ENCODE measurements at regions not wholly inside any gene's neighbourhood (a gene's known extent, or its start where the extent isn't known, plus 50 kb on each side); places are given as distances from the start of the nearest gene placed in this dataset.

GRCh38 chr6:22913612-22914011 is 344.2 kb downstream of the HDGFL1 start:
- H3K27ac ChIP-seq, result no peak overlapping the region
- DNase-seq (ENCODE audit: low read depth, low spot score), result no peak

GRCh38 chr6:22917344-22917743 is 348.0 kb downstream of the HDGFL1 start:
- no peak for DNase-seq (ENCODE audit: low read depth, low spot score)
- H3K27ac ChIP-seq, result no peak overlapping the region

DNA sequence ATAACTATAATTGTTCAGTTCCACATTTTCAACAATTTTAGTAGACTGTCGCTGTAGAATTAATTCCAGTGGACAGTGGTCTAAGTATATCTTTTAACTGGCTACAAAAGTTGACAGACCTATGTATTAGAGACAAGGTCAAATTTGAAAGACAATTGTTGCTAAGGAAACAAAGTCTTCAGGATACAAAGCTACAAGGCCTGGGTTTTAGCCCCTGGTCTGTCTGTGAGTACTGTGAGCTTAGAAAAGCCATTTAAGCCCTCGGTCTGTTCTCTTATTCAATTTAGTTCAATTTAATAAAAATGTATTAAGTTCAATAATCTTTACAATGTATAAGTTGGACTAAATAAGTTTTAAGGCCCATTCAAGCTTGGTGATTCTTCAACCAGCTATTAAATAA is 352.5 kb downstream of the HDGFL1 start:
- no peak overlapping the region for H3K27ac ChIP-seq
- DNase-seq (ENCODE audit: low read depth, low spot score), result no peak

GRCh38 chr6:22925304-22925835 is 356.0 kb downstream of the HDGFL1 start:
- DNase-seq (ENCODE audit: low read depth, low spot score), result no peak
- H3K27ac ChIP-seq, result no peak overlapping the region

DNA sequence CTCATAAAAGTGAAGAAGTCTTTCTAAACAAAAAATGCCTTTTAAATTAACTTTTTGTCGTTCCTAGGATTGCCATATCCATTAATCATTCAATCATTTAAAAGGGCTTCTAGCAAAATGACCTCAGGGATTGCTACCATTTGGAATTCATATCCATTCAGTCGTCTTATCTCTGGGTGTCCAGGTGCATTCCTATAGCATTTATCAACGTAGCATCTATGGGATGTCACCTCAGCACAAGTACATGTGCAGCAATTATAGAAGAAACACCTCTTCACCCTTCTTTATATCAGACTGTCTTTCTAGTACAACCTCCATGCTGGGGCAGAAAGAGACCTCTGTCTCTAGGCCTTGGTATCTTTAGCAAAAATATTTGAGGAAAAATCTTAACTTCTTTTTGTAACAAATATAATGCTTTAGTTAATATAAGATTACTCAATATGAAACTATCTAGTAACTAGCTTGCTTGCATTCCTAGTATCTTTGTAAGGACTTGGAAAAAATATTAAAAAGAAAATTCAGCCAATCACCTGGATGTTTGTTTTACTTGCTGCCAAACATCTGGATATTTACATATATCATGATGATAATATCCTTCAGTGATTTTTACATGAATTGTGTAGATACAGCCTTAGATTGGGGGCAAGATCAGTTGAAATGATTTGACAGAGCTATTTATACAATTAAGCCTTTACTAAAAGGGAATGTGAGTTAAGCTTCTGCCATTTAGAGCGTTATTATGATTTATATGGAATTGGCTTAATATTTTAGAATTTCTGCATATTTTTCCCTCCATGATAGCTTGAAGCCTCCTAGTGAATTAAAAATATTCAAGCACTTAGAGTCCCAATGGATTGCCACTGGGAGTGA is 356.8 kb downstream of the HDGFL1 start:
- H3K27ac ChIP-seq, result no peak overlapping the region

DNA sequence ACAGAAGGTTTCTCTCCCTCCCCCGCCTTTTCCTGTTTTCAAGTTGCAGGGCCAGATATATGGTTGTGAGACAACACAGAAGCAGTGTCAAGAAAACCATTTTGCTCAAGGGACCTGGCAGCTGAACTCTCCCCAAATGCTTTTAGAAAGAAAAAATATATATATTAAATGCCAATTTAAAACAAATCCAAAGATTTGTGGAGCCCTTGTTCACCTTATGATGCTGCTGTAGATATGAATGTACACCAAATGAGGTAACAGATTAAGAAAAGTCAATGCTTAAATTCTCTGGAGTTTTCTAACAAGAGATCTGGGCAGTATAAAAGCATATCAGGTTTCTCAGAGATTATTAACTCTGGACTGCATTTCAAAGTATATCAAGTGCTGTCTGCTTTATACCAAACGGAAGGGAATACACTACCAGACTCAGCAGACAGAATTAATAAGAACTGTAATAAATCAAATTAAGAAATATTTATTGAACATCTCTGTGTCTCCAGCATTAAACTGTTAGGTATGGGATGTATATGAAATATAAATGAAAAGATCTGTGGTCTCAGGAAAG is 357.5 kb downstream of the HDGFL1 start:
- no peak overlapping the region for H3K27ac ChIP-seq
- DNase-seq (ENCODE audit: low read depth, low spot score), result no peak

More for the DNA sequence above, 356.8 kb downstream of the HDGFL1 start:
- DNase-seq (ENCODE audit: low read depth, low spot score), result no peak

DNA sequence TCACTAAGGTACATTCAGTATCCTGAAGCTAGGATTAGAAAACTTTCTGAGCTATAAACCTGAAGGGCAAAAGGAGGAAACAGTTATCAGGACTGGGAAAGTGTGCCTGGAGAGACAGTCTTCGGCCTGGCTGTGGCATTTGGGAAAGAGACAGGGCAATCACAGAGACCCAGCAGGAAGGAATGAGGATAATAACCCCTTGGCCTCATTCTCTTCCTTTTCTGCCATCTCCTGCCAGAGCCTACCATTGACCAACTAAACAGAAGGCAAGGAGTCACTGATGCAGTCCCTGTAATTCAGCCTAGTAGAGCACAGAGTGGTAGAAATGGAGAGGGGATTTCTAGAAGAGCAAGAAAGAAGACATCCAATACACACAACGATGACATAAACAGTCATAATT is 359.4 kb downstream of the HDGFL1 start:
- DNase-seq (ENCODE audit: low read depth, low spot score), result no peak
- H3K27ac ChIP-seq, result no peak overlapping the region

DNA sequence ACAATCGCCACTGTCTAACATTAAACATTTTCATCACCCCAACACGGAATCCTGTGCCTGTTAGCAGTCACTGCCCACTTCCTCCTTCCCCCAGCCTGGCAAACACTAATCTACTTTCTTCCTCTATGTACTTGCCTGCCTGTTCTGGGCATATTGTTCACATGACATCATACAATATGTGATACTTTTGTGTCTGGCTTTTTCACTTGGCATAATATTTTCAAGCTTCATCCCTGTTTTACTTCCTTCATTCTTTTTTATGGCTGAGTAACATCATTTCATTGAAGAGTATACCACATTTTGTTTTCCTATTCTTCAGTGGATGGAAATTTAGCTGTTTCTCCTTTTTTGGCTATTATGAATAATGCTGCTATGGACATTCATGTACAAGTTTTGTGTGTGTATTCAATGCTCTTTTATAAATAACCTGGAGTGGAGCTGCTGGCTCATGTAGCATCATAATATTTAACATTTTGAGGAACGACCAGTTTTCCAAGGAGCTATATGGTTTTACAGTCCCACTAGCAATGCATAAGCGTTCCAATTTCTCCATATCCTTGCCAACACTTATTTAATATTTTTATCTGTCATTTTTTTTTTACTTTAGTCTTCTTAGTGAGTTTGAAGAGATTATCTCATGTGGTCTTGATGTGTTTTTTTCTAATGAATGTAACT is 360.1 kb downstream of the HDGFL1 start:
- DNase-seq (ENCODE audit: low read depth, low spot score), result no peak

GRCh38 chr6:22940581-22941290 is 371.4 kb downstream of the HDGFL1 start:
- no peak for DNase-seq (ENCODE audit: low read depth, low spot score)
- no peak overlapping the region for H3K27ac ChIP-seq

More for the DNA sequence above, 360.1 kb downstream of the HDGFL1 start:
- no peak overlapping the region for H3K27ac ChIP-seq

DNA sequence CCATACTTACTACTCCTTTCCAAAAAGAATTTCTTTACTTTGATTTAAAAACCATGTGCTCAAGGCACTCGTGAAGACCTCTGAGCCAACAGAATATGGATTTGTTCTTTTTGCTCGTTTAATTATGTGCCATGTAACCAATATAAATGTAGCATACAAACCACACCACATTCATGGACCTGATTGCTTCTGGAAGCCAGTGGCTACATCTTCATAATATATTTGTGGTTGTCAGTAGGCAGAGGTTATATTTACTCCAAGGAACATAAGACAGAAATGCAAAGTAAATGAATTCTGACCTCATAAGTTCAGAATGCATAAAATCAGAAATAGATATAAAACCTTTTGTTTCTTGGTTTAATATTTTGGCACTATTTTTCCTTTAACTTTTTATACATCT is 373.0 kb downstream of the HDGFL1 start:
- no peak overlapping the region for H3K27ac ChIP-seq
- no peak for DNase-seq (ENCODE audit: low read depth, low spot score)

DNA sequence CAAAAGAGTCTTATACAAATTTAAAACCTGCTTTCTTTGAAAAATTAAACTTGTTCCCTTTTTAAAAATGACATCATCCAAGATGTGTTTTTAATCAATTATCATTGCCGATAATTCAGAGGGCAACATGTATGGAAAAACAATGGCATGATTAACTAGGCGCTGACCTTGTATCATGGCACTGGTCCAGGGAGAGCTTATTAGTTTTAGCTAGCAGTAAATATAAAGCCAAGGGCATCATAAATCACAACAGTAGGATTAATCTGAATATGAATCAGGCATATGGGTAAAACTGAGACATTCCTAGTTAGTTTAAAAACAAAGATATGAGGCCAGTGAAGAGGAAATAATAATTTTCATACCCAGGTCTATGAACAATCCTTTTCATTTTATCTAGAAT is 374.0 kb downstream of the HDGFL1 start:
- no peak for DNase-seq (ENCODE audit: low read depth, low spot score)
- no peak overlapping the region for H3K27ac ChIP-seq

DNA sequence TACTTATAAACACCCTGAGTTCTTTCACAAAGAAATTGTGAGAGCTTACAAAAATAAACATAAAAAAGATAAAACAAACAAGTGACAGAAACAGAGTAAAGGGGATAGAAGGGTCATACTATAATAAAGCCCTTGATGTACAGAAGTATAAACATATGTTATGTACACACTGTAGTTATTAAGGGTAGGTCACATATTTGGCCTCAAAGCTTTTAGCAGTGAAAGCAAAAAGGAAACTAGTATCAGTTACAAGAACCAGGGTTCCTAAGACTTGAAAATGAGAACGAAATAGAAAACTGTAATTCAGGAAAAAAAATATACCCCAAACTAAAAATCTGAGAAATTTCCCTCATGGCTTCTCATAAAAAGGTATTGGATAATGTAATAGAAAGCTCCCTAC is 380.6 kb downstream of the HDGFL1 start:
- no peak overlapping the region for H3K27ac ChIP-seq
- DNase-seq (ENCODE audit: low read depth, low spot score), result no peak

- H3K27ac ChIP-seq, result no peak overlapping the region
- no peak for DNase-seq (ENCODE audit: low read depth, low spot score)
Measured at GRCh38 chr6:22952097-22952496, 382.7 kb downstream of the HDGFL1 start.

- H3K27ac ChIP-seq, result peak overlapping the region; percentile 11
- no peak for DNase-seq (ENCODE audit: low read depth, low spot score)
Measured at GRCh38 chr6:22954749-22955385, 385.5 kb downstream of the HDGFL1 start.

DNA sequence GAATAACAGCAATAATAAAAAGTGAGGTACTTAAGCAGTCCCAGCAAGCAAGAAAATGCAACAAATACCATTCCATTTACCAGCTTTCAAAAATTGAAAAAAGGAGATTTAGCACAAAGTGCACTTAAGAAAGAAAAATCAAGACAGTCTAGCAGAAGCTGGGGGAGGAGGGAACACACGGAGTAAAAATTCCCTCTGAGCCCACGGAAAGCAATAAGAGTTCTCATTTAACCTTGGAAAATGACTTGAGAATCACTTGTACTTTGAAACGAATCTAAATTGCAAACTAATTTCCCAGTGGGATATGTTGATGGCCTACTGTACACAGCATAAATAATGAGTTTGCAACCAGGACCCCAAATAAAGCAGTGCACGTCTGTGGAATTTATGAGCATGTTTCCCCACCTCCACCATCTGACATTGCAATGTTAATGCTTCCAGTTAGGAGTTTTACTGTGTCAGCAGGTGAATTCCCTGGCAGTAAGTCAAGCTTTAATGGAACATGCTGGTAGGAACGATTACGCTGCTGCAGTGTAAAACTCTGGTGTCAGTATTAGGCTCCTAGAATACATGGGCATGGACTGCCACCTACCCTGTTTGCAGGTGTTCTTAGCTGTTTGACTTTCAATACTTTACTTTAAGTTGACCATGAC is 386.8 kb downstream of the HDGFL1 start:
- no peak overlapping the region for H3K27ac ChIP-seq
- no peak for DNase-seq (ENCODE audit: low read depth, low spot score)

DNA sequence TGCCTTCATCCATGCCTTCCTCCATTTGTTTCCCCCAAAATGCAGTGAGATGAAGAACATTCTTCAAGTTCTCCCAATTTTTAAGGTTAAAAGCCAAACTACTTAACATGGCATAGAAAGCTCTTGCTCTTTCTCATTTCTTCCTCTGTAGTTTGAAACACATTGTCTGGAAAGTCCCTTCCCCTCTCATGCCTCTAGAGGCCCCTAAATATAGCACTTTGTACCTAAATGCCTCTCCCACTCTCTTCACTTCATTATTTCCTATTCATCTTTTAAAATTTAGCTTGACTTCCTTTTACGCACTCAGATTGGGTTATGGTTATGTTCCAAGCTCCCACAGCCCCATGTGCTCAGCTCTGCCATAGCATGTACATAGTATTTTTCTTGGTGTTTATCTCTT is 389.3 kb downstream of the HDGFL1 start:
- H3K27ac ChIP-seq, result no peak overlapping the region
- no peak for DNase-seq (ENCODE audit: low read depth, low spot score)

DNA sequence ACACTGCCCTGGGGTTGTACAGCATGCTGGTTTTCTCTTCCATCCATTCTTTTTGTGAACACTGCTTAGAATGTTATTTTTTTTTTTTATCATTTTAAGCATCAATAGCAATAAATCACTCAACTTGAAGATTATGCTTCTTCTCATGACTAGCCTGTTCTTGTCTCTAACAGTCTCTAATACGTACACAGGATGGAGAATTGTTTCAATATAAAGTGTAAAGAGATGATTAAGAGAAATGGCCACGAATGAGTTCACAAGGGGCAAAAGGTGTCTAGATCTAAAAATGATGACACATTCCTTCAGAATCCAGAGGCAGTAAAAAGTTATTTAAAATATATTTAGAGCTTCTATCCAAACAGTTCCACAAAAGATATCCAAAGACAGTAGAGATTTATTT is 390.2 kb downstream of the HDGFL1 start:
- H3K27ac ChIP-seq, result no peak overlapping the region
- peak; percentile 22 for DNase-seq (ENCODE audit: low read depth, low spot score)

DNA sequence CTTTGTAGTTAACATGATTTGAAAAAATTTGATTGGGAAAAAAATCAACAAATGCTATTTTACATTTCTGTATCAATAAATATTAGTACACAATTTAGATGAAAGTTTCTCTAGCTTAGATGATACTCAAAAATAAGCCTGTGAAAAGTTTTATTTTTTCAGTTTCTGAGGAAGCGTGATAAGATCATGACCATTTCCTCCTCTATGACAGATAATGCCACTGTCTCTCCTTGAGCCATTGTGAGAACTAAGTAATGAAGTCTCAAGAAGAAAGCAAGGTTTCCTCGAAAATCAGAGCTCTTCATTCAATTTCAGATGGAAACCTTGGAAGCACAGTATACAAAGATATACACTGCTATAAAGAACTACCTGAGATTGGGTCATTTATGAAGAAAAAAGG is 395.0 kb downstream of the HDGFL1 start:
- H3K27ac ChIP-seq, result no peak overlapping the region
- DNase-seq (ENCODE audit: low read depth, low spot score), result no peak

GRCh38 chr6:22965889-22966288 is 396.5 kb downstream of the HDGFL1 start:
- DNase-seq (ENCODE audit: low read depth, low spot score), result no peak
- H3K27ac ChIP-seq, result no peak overlapping the region

All from epithelial cell of prostate (primary cell).